Kidney (tissue), 13 donors: ENCODE measurements at regions not wholly inside any gene's neighbourhood (a gene's known extent, or its start where the extent isn't known, plus 50 kb on each side); places are given as distances from the start of the nearest gene placed in this dataset.
"Not testable (repeated sequence)": the region's sequence is repeated elsewhere in the genome, so short reads cannot be mapped to it uniquely, and the experiment has no call there.

ENCODE experiments used
- DNase-seq, 5 donors: peaks; one replicate each; pipeline ENCODE4 v3.0.0-alpha.2; 2013 to 2020
- FAIRE-seq: peaks from 2 replicates; lab custom pipeline; 2012; peaks lifted over from hg19 to GRCh38; lab: Jason Lieb, UNC
- H3K27ac ChIP-seq, 2 donors: one replicate each; pipeline ENCODE4 v1.7.0; 2013; ENCODE audit warnings: low read depth in 2 of 2, low read length in 2 of 2, inconsistent platforms in 1 of 2
- H3K27me3 ChIP-seq: one replicate; pipeline ENCODE4 v1.7.1; 2013; ENCODE audit warnings: low read length, inconsistent platforms; ENCODE audit not compliant: control insufficient read depth, insufficient read depth
- H3K36me3 ChIP-seq, 3 donors: one replicate each; pipeline versions ENCODE4 v1.7.0 to v1.7.1; 2013; ENCODE audit warnings: low read length in 3 of 3, control low read depth in 1 of 3, inconsistent platforms in 1 of 3; ENCODE audit not compliant: insufficient read depth in 3 of 3, control insufficient read depth in 2 of 3
- H3K4me1 ChIP-seq, 3 donors: one replicate each; pipeline versions ENCODE4 v1.7.0 to v1.7.1; 2013; ENCODE audit warnings: low read length in 3 of 3, inconsistent platforms in 1 of 3, low read depth in 1 of 3; ENCODE audit not compliant: control insufficient read depth in 2 of 3, insufficient read depth in 2 of 3
- H3K4me3 ChIP-seq, 3 donors: one replicate each; pipeline versions ENCODE4 v1.7.0 to v1.8.1; 2013; ENCODE audit warnings: low read length in 3 of 3, control low read depth in 1 of 3, inconsistent platforms in 1 of 3
- H3K9ac ChIP-seq, 3 donors: one replicate each; pipeline versions ENCODE4 v1.7.0 to v1.7.1; 2013; ENCODE audit warnings: low read length in 3 of 3, control low read depth in 1 of 3, inconsistent platforms in 1 of 3
- H3K9me3 ChIP-seq, 3 donors: one replicate each; pipeline versions ENCODE4 v1.7.0 to v1.7.1; 2013; ENCODE audit warnings: low read length in 3 of 3, control low read depth in 1 of 3, inconsistent platforms in 1 of 3; ENCODE audit not compliant: control insufficient read depth in 2 of 3, insufficient read depth in 1 of 3
- intact Hi-C: fragments of 100-400 bp; cut with DNase I; formaldehyde crosslinking; loops from one replicate; pipeline ENCODE4 v1.11.1; 2022
- TF ChIP-seq, protein P1 (sequence below): IDR thresholded peaks from 3 replicates; pipeline ENCODE4 v1.5.1; 2012; ENCODE audit warnings: mild to moderate bottlenecking, moderate library complexity, borderline replicate concordance; ENCODE audit not compliant: insufficient read depth; ENCODE audit errors: extremely low read depth
- donor health status: control.
- donor health status: control.
- donor health status: control.
- donor health status: control.
- donor health status: control.
- donor health status: DM: yes; HTN: yes; CAD: no.
- donor health status: Normal renal cell carcinoma (clear cell type).

DNA sequence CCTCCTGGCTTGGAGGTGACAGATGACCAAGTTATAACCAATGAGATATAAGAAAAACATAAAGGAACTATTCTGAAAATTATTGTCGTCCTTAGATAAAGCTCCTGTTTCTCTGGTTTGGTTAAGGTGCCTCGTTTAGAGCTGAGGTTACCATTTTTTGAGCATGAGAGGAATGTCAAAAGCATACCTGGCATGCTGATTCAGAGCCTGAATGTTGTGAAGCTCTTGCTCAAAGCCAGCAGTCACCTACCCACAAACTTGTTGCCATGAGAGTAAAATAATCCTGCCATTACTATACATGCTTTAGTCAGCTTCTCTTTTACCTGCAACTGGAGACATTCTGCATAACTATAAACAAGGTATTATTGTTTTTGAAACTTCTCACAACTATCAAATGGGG is 1116.2 kb downstream of the DIAPH3 start:
- H3K4me3 ChIP-seq: no peak overlapping the region
- no peaks in the 10 kb centered on the region for H3K36me3 ChIP-seq
- H3K9me3 ChIP-seq: no peaks in the 10 kb centered on the region
- no peak overlapping the region for H3K9ac ChIP-seq
- no peaks in the 10 kb centered on the region for H3K4me1 ChIP-seq
- no peak overlapping the region for H3K27ac ChIP-seq
- no peaks in the 10 kb centered on the region for H3K27me3 ChIP-seq
- intact Hi-C loops: no loop called here
- FAIRE-seq: no peak
- no peak for DNase-seq
- TF ChIP-seq, protein P1, sequence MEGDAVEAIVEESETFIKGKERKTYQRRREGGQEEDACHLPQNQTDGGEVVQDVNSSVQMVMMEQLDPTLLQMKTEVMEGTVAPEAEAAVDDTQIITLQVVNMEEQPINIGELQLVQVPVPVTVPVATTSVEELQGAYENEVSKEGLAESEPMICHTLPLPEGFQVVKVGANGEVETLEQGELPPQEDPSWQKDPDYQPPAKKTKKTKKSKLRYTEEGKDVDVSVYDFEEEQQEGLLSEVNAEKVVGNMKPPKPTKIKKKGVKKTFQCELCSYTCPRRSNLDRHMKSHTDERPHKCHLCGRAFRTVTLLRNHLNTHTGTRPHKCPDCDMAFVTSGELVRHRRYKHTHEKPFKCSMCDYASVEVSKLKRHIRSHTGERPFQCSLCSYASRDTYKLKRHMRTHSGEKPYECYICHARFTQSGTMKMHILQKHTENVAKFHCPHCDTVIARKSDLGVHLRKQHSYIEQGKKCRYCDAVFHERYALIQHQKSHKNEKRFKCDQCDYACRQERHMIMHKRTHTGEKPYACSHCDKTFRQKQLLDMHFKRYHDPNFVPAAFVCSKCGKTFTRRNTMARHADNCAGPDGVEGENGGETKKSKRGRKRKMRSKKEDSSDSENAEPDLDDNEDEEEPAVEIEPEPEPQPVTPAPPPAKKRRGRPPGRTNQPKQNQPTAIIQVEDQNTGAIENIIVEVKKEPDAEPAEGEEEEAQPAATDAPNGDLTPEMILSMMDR: no peak

DNA sequence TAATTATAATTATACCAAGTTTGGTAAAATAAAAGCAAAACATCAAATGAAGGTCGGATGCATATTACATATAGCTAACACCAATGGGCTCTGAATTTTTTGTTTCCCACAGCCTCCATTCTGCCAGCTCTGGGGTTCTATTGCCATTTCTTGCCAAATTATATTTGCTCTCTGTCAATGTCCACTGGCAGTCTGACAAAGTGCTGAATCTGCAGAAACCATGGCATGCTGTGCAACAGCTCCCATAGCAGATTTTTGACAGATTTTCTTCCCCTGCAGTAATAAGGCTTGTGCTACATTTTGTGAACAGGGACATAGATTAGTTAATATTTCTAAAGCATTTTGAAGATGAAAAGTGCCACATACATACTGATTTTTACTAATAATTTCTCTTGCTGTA is 1102.1 kb downstream of the DIAPH3 start:
- Histone ChIP-seq H3K9ac (no peak overlapping the region), H3K4me1 (no peaks in the 10 kb centered on the region), H3K27me3 (no peaks in the 10 kb centered on the region), H3K4me3 (no peak overlapping the region), H3K9me3 (no peaks in the 10 kb centered on the region), H3K27ac (no peak overlapping the region), H3K36me3 (no peaks in the 10 kb centered on the region)
- no peak for FAIRE-seq
- TF ChIP-seq, protein P1: no peak
- no peak for DNase-seq
- intact Hi-C loops: no loop called here

DNA sequence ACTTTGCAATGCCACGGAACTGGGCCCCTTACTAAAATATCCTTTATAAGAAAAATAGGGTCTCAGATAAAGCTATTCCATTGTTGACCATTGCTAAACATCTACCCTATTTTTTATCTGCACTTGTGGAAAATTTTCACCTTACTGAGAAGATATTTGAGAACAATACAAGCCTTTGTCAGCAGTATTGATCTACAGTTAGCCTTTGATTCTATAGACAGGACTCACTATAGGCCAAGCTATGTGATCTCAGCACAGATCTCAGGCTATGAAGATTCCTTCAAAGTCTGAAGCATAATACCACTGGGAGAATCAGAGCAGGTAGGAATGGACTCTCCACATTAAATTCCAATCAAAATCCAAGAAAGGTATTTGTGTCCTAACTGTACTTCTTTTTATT is 1099.7 kb downstream of the DIAPH3 start:
- Histone ChIP-seq H3K27me3 (no peaks in the 10 kb centered on the region), H3K27ac (no peak overlapping the region), H3K9ac (no peak overlapping the region), H3K36me3 (no peaks in the 10 kb centered on the region), H3K9me3 (no peaks in the 10 kb centered on the region), H3K4me3 (no peak overlapping the region), H3K4me1 (no peaks in the 10 kb centered on the region)
- DNase-seq: no peak
- FAIRE-seq: no peak
- intact Hi-C loops: no loop called here
- TF ChIP-seq, protein P1: no peak

DNA sequence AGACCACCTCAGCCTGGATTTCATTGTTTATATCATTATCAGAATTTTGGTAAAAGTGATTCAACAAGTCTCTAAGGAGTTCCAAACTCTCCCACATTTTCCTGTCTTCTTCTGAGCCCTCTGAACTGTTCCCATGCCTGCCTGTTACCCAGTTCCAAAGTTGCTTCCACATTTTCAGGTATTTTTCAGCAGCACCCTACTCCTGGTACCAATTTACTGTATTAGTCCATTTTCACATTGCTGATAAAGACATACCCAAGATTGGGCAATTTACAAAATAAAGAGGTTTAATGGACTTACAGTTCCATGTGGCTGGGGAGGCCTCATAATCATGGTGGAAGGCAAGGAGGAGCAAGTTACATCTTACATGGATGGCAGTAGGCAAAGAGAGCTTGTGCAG is 1087.3 kb downstream of the DIAPH3 start:
- H3K27ac ChIP-seq, FAIRE-seq, H3K36me3 ChIP-seq, H3K27me3 ChIP-seq, H3K9ac ChIP-seq, H3K9me3 ChIP-seq, intact Hi-C loops, DNase-seq, H3K4me1 ChIP-seq, H3K4me3 ChIP-seq: not testable (repeated sequence)
